ENCODE measurements at regions not wholly inside any gene's neighbourhood (a gene's known extent, or its start where the extent isn't known, plus 50 kb on each side); places are given as distances from the start of the nearest gene placed in this dataset.
"Not testable (repeated sequence)": the region's sequence is repeated elsewhere in the genome, so short reads cannot be mapped to it uniquely, and the experiment has no call there.

DNA sequence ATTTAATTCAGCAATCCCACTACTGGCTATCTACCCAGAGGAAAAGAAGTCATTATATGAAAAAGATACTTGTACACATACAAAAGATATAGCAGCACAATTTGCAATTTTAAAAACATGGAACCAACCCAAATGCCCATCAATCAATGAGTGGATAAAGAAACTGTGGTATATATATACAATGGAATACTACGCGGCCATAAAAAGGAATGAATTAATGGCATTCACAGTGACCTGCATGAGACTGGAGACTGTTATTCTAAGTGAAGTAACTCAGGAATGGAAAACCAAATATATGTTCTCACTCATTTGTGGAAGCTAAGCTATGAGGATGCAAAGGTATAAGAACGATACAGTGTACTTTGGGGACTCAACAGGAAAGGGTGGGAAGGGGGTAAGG is 102.8 kb upstream of the KCNMA1 start:
- not testable (repeated sequence) for DNase-seq (ENCODE audit: low spot score)

- no peak for DNase-seq (ENCODE audit: low spot score)
These were observed 101.0 kb upstream of the KCNMA1 start for GRCh38 chr10:77738496-77739158.

- peak; percentile 79 for DNase-seq (ENCODE audit: low spot score)
These were observed 100.0 kb upstream of the KCNMA1 start for GRCh38 chr10:77737608-77738007.

GRCh38 chr10:77735136-77735535 is 97.5 kb upstream of the KCNMA1 start:
- DNase-seq (ENCODE audit: low spot score), result not testable (repeated sequence)

- no peak for DNase-seq (ENCODE audit: low spot score)
These were observed 94.8 kb upstream of the KCNMA1 start for GRCh38 chr10:77732213-77733003.

DNA sequence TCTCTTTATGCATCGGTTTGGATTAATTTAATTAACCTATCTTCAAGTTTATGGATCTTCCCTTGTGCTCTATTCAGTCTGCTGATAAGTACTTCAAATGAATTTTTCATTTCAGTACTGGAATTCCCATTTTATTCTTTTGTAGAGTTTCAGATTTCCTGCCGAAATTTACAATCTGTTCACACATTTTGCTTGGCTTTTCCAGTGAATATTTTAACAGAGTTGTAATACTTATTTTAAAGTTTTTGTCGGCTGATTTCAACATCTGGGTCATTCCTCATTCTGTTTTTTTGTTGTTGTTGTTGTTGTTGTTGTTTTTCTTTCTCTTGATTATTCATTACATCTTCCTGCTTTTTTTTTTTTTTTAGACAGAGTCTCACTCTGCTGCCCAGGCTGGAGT is 89.9 kb upstream of the KCNMA1 start:
- no peak for DNase-seq (ENCODE audit: low spot score)

DNA sequence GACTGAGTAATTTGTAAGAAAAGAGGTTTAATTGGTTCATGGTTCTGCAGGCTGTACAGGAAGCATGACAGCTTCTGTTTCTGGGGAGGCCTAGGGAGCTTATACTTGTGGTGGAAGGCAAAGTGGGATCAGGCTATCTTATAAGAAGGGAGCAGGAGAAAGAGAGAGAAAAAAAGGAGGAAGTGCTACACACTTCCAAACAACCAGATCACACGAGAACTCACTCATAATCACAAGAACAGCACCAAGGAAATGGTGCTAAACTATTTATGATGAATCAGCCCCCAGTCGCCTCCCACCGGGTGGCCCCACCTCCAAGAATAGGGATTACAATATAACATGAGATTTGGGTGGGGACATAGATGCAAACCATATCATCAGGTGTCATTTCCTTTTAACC is 89.1 kb upstream of the KCNMA1 start:
- peak; percentile 24 for DNase-seq (ENCODE audit: low spot score)

- DNase-seq (ENCODE audit: low spot score), result no peak
These were observed 88.7 kb upstream of the KCNMA1 start for GRCh38 chr10:77726301-77726700.

DNA sequence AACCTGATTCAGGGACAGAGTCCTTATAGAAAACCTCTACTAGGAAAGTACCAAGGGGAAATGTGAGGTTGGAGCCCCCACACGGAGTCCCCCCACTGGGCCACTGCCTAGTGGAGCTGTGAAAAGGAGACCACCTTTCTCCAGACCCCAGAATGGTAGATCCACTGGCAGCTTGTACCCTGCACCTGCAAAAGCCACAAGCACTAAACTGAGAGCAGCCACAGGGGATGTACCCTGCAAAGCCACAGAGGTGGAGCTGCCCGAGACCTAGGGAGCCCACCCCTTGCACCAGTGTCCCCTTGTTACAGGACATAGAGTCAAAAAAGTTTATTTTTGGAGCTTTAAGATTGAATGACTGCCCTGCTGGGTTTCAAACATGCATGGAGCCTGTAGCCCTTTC is 87.2 kb upstream of the KCNMA1 start:
- DNase-seq (ENCODE audit: low spot score), result no peak

DNA sequence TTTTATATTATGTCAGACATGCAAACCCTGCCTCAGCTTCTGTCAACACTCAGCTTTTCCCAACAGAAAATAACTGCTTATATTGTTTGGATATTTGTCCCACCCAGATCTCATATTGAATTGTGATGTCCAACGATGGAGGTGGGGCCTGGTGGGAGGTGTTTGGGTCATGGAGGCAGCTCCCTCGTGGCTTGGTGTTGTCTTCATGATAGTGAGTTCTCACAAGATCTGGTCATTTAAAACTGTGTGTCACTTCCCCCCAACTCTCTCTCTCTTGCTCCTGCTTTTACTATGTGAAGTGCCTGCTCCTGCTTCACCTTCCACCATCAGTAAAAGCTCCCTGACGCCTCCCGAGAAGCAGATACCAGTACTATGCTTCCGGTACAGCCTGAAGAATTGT is 85.8 kb upstream of the KCNMA1 start:
- no peak for DNase-seq (ENCODE audit: low spot score)

DNA sequence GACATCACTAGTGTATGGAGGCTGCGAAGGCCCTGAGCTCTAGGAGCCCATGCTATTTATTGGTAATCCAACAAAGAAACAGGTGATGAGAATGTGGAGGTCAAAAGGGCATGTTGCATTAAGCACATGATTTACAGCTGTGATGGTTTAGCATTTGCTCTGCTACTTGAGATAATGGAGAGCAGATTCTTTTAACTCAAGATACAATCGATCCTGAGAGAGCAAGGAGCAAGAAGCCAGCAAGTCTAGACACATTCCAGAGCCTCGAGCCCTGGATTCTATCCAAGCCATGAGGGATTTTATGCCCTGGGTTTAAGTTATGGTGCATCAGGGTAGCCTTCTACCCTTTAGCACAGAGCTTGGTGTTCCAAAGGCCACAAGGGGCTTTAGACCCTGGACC is 85.3 kb upstream of the KCNMA1 start:
- not testable (repeated sequence) for DNase-seq (ENCODE audit: low spot score)

- DNase-seq (ENCODE audit: low spot score), result no peak
These were observed 84.2 kb upstream of the KCNMA1 start for GRCh38 chr10:77721815-77722214.

- DNase-seq (ENCODE audit: low spot score), result no peak
These were observed 81.3 kb upstream of the KCNMA1 start for GRCh38 chr10:77718957-77719356.

GRCh38 chr10:77718312-77718711 is 80.7 kb upstream of the KCNMA1 start:
- not testable (repeated sequence) for DNase-seq (ENCODE audit: low spot score)

DNA sequence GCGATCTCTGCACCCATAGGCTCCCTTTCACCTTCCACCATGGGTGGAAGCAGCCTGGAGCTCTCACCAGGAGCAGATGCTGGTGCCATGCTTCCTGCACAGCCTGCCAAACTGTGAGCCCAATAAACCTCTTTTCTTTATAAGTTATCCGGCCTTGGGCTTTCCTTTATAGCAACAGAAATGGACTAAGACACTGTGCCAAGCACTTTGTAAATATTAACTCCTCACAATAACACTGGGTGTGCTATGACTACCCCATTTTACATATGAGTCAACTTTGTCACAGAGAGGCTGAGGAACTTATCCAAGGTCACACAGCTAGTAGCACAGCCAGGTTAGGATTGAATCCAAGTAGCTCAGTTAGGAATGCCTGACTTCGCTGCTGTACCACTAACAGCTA is 79.7 kb upstream of the KCNMA1 start:
- DNase-seq (ENCODE audit: low spot score), result no peak

DNA sequence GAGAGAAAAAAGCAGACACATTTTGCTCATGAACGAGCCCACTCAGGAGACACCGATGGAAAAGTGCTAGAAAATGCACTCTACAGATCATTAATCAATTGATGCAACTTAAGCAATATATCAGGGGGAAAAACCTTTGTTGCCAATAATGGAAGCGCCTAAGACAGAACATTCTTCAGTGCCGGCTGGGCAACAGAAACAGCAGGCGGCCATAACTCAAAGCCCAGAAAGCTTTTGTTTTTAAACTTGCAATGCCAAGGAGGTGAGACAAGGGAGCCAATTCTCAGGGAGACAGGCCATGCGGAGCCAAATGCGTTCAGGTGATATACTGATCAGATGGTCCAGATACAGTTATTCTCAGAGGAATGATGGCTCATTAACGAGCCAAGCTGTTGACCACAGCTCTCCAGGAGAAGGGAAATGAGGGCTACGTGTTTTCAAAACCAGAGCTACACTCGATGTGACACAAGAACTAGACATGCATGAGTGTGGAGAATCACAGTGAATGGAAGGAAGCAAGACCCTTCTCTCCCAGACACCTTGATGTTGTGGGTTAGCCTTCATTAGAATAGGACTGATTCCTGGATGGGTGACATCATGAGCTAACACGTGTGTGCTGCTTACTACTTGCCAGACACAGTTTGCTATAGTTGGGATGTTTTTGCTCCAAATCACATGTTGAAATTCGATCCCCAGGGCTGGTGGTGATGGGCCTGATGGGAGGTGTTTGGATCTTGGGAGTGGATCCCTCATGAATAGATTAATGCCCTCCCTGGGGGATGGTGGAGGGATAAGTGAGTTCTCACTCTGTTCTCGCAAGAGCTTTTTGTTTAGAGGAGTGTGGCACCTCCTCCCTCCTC is 79.1 kb upstream of the KCNMA1 start:
- DNase-seq (ENCODE audit: low spot score), result no peak

DNA sequence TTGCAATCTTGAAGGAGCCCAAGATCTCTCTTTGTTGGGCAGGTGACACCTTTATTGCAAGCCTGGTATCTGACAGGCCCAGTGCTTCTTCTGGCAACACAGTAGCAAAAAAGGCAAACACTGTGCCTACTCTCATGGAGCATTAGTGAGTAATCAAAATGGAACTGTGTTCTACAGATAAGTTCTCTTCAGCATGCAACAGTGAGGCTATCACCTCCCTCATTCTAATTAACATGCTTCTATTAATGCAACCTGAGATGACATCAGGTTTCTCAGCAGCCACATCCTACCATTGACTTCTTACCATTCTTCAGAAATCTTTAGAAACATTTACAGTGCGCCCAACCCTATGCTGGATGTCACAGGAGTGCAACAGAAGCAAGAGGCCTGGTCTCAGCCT is 77.9 kb upstream of the KCNMA1 start:
- DNase-seq (ENCODE audit: low spot score), result no peak

DNA sequence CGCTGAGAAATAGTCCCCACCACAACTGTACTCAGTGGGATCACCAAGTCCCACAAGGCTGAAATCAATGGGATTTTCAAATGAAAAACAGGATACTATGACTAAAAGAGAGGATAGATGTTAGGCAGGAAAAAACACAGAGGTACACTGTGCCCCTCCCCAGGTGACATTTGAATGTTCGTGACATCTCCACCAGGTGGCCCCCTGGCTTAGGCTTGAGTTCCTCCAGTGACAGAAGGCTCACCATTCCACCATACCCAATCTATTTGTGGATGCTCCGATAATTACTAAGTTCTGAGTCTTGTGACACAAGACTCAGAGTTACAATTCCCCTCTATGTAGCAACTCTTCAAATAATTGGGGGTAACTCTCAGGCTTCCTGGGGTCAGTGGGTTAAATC is 77.5 kb upstream of the KCNMA1 start:
- DNase-seq (ENCODE audit: low spot score), result no peak

- DNase-seq (ENCODE audit: low spot score), result no peak
These were observed 76.1 kb upstream of the KCNMA1 start for GRCh38 chr10:77713521-77714280.

GRCh38 chr10:77712207-77712606 is 74.6 kb upstream of the KCNMA1 start:
- DNase-seq (ENCODE audit: low spot score), result no peak

DNA sequence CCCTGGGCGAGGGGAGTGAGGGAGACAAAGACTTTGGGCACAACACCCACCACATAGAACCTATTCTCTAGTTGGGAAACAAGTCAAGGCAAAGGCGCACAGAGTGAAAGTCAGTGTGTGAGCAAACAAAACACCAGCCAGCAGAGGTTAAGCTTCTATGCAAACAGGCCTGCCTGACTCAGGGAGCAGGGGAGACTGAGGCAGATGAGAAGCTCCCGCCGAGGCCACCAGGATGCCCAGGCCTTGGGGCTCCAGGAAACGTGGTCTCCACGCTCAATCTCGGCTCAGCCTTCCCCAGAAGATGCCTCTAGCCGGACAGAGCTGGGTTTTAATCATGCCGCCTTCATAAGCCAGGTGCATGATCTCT is 74.1 kb upstream of the KCNMA1 start:
- DNase-seq (ENCODE audit: low spot score), result no peak
